Body of pancreas (tissue), 4 donors: ENCODE measurements at regions not wholly inside any gene's neighbourhood (a gene's known extent, or its start where the extent isn't known, plus 50 kb on each side); places are given as distances from the start of the nearest gene placed in this dataset.

Experiments
- CTCF ChIP-seq, 7 experiments: fragments of 450-650 bp in 4 of 7; fragments of 200-600 bp in 3 of 7; sonication (generic) in 3 of 7; IDR thresholded peaks; one replicate each; pipeline ENCODE4 v1.5.1; 2016 to 2019; ENCODE audit warnings: antibody characterized with exemption in 7 of 7
- POLR2A ChIP-seq, 3 donors: fragments of 450-650 bp; IDR thresholded peaks; one replicate each; pipeline ENCODE4 v1.6.1; 2016; ENCODE audit warnings: antibody characterized with exemption in 3 of 3, mild to moderate bottlenecking in 2 of 3

- TF ChIP-seq CTCF (IDR thresholded peaks at IDR 0.05) (no peak), POLR2A (IDR thresholded peaks at IDR 0.05) (no peak)
Observed at GRCh38 chr4:100948911-100949310, 398.4 kb downstream of the PPP3CA start.
